DMS53 treated with DMSO at 0.1 percent for 48 hours (cell line): ENCODE measurements at regions not wholly inside any gene's neighbourhood (a gene's known extent, or its start where the extent isn't known, plus 50 kb on each side); places are given as distances from the start of the nearest gene placed in this dataset.

Source experiments
- DNase-seq: peaks from one replicate; lab custom pipeline; 2025; ENCODE audit not compliant: unreplicated experiment; lab: John Stamatoyannopoulos, UW

DNA sequence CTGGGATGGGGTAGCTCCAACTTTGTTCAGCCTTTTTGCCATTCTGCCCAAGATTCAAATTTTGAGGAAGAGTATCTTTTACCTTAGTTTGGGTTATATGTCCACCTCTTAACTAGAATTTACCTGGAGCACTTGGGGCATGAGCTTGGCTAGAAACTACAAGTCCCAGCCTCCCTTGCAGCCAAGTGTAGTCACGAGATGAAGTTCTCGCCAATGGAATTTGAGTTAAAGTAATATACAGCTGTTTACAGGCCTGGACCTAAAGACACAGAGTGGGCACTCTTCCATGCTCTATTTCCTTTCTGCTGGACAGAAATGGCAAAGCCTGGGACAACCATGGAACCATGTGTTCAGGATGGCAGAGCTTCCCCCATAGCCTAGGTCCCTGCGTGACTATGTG lies 233.6 kb upstream of the GATB start:
- DNase-seq = no peak

- DNase-seq = no peak
Measured at GRCh38 chr4:151993521-151993920, 232.7 kb upstream of the GATB start.

DNA sequence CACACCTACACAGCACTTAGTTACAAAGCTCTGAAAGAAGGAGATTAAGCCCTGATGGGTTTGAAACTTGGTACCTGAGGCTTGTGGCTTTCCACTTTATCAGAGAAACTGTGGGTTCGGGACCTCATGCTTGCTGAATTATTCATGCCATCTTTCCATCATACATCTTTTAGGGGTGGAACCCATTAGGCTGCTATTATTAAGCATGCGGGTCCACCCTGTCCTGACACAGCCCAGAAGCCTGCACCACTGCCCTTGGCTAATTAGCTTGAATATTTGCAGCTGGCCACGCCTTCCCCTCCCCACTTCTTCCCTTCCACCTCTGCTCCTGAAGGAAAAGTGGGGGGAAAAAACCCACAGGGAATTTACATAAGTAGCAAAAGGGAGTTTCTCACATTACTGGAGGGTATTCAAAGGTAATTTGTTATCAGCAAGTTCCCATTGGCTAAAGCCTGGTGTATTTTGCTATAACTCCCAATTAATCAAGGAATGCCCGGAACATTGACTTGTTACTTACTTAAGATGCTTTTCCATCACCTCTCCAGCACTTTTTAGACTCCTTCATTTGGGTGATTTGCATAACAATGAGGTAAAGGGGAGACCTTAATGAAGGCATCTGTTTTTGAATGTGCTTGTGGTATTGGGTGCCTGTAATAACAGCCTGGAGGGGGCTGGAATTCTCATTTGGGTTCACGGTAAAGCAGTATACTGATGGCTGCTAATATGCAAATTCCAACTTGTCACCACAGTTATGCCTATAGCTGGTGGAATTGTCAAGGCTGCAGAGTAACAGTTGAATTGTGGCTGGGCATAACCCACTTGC lies 231.7 kb upstream of the GATB start:
- DNase-seq = no peak

- DNase-seq = no peak
Measured at GRCh38 chr4:151991884-151992167, 231.0 kb upstream of the GATB start.

GRCh38 chr4:151991001-151991883 lies 230.4 kb upstream of the GATB start:
- no peak for DNase-seq

DNA sequence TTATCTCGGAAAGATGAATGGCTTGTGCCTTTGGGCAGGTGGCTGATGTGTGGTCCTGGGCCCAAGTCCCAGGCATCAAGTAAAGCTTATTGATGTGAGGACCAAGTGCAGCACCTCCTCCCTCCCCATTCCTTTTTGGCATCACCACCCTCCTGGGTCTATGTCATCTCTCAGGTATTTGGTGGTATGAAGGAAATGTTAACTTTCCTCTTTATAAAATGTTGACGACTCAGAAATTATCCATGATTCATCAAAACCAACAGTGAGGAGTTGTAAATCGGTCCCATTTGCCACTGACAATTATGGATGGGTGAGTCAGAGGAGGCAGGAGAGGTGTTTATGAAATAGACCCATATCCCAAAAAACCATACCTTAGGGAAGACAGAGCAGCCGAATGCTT lies 229.4 kb upstream of the GATB start:
- DNase-seq = no peak

GRCh38 chr4:151988591-151988990 lies 227.8 kb upstream of the GATB start:
- no peak for DNase-seq

DNA sequence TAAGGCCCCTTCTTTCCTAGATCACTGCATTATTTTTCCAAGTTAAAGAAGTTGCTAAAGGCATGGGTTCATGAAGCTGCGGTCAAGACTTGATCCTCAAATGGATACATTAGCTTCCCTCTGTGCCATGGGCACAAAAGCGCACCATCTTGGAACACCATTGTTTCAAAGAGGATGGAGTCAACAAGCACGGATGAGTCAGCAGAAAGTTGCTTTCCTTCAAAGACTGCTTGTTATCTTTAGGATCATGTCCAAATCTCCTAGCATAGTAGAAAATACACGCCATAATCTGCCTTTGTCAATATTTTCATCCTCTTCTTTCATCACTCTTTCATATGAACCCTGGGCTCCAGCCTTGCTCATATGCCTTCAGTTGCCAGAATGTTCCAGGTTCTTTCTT lies 226.8 kb upstream of the GATB start:
- no peak for DNase-seq

DNA sequence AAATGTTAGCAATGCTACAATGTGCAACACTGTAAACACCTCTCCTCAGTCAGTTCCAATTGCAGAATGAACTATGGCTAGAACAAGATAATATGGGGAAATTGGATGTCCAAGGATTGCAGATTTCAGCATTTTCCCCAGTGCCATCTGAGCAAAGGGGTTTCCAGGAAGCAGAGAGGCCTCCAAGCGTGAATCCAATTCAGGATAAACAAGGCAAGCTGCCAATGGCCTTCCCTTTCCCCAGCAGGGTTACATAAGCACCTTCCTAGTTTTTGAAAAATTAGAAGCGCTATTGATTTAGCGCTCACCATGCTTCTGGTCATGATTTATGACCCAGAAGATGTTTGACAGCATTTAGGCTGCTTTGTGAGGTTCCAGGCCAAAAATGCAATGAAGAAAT lies 223.0 kb upstream of the GATB start:
- DNase-seq = no peak

DNA sequence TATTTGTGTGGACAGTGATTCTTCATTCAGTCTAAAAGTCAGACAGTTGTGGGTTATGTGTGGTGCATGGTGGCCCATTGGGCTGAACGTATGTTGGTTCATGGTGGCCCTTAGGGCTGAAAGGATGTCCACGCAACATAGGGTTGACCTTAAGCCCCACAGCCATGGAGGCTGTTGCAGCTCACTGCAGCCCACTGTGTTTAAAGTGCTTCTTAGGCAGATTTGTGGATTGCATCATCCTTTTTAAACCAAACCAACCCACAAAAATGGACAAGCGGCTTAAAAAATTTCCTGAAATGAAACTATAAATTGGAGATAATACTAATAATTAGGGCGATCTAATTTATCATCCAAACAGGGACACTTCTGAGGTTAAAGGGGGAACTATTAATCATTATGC lies 219.0 kb upstream of the GATB start:
- DNase-seq = no peak

DNA sequence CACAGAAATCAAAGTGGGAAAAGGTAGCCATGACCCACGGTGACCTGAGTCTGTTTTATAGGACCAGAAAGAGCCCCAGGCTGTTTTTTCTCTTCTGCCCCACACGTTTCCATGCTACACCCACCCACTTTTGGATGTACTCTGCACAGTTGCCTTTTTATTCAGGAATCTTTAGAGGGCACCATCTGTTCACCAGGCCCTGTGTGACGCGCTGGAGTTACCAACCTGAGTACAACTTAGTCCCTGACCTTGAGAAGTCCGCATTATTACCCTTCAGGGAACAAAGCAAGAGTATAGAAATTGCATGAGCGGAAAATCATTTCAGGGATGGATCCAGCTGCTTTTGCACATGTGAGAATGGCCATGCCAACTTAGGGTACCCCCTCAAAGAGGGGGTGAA lies 207.8 kb upstream of the GATB start:
- no peak for DNase-seq

DNA sequence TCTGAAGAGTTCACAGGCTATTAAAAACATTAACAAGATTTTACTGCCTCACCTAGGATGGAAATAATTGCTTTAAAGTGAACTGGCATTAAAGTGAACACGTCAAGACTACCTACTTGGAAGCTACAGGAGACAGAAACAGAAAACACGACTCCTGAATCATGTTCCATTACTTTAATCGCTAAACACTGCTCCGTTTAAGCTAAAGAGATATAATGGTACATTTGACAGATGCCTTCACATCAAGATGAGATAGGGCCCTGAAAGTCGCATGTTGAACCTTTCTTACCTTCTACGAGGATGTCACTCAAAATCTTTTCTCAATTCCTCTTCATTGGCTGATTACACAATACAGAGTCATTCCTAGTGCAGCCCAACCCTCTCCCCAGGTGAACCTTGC lies 206.3 kb upstream of the GATB start:
- DNase-seq = no peak

DNA sequence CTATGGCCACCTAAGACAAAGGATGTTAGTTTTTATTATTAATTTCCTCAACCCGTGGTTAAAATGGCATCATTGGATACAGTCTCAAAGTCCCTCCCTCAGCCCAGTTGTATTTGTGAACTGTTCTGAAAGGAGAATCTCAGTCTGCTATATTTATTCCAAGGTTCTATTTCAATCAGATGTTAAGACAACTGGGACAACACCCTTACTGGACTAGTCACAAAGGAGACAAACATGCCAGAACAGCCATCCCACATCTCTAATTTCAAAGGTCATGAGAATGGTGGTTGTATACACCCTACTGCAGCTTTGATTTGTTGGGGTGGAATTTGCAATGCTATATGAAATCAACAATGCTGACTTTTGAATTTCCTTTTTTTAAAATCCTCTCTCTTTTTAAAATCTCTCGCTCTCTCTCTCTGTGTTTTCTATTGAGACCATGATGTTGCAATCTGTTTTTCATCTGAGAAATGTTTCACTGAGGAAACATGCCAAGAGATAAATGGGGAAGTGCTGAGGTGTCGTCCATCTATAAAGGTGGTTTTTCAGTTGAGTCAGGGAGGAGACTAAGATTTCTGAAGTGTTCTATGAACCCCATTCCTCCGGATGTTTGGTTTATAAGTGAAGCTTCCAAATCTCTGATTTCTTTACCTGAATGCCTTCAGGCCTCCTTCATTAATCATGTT lies 201.5 kb upstream of the GATB start:
- no peak for DNase-seq

DNA sequence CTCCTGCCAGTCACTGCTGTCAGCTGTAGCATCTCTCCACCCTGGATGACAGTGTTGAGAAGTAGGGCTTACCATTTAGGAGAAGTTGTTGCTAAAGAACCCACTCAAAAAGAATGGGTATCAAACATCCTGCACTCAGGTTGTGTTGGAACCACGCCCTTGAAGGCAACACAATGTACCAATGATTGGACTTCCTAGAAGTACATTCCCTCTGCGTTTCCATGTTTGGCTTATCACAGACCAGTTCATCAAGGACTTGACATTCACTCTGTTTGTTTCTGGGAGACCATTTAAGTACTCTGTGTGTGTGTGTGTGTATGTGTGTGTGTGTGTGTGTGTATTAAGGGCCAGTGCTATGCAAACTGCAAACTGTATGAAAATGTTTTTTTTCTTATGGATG lies 200.6 kb upstream of the GATB start:
- no peak for DNase-seq

DNA sequence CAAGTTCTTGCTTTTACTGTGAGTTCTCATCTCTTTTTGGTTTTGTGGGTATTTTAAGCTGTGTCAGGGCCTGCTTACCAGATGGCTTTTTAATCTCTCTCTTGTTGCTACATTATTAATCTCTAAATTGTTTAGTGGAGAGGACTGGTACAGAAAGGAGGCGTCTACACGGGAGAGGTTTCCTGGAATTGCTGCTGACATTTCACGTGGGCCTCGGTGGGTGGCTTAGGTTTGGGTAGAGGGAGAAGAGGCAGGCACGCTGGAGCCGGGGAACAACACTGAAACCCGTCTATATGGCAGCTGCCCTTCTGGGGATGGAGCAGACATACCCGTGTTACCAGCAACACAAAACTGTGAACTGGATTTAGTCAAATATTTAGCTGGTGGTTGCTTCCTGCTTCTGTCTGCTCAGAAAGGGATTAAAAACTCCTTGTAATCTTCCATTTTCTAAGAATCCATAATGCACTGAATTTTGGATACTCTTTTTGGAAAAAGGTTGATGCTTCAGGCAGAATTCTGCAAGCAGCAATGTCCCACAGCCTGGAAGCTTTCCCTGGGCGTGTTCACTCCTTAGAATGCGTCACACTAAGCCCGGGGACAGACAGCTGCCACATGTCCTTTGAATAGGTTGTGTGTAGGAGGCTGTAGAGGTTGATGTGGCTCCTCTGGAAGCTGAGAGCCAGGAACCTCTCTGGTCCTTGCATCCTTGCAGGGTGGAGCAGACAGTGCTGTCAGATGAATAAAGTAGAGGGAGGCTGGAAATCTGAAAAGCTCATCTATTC lies 199.8 kb upstream of the GATB start:
- no peak for DNase-seq

DNA sequence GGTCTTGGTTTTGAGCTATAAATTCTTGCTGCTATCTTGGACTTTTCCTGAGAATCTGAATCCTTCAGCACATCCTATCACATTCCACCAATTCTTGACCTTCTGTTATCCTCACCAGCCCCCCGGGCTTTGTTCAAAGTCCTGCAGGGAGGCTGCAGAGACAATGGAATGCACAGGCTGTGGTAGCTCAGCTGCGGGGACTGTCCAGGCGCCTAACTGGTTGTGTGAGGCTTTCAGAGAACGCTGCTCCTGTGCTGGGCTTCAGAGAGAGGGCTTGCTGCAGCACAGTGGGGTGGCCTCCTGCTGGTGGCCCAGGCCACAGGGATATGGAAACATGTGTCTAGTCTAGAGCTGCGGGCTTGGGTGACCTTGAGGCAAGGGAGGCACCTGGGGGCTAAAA lies 196.3 kb upstream of the GATB start:
- no peak for DNase-seq

DNA sequence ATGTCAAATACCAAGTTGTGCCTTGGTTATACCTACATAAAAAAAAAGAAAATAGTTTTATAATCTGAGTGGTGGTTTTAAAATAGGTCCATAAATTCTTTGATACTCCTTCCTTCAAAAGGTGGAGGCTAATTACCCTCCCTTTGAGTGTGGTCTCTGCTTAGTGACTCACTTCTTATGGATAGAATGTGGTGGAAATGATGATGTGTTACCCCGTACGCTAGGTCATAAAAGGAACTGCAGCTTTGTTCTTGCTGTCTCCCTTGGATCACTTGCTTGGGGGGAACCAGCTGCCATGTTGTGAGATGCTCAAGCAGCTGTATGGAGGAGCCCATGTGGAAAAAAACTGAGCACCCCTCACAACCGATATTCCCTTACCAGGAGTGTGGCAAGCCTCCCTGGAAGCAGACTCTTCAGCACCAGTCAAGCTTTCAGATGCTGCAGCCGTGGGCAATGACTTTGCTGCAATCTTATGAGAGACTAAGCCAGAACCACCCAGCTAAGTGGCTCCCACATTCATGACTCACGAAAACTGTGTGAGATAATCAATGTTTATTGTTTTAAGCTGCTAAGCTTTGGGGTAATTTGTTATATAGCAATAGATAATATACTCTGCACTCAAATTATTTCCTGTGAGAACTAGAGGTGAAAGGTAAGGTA lies 195.0 kb upstream of the GATB start:
- DNase-seq = no peak

DNA sequence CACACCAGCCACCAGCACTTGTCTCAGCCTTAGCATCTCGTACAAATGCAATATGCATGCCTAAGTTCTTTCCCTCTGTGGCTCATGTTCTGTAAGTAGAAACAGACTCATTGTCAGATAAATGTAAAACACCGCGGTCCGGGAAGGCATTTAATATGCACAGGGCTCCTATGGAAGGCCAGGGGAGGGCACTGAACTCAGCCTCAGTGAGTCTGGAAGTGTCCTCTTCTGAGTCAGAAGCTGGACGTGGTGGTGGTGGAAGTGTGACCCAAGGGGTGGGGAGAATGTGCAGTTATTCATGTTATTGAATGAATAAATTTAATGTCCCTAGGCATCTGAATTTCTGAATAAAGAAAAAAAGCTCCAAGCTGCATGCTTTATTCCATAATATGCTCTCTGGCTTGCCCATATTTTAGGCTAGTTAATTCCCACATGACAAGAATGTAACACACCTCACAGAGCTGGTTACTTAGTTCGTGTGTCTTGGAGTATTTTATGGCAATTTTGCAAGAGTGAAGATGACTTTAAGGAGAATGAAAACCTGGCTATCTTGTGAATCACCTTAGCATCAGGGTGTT lies 193.1 kb upstream of the GATB start:
- DNase-seq = no peak

- DNase-seq = no peak
Measured at GRCh38 chr4:151953312-151953711, 192.5 kb upstream of the GATB start.

GRCh38 chr4:151952711-151953254 lies 192.0 kb upstream of the GATB start:
- no peak for DNase-seq
